GM12873 (cell line): ENCODE measurements at regions not wholly inside any gene's neighbourhood (a gene's known extent, or its start where the extent isn't known, plus 50 kb on each side); places are given as distances from the start of the nearest gene placed in this dataset.

Experiments
- CTCF ChIP-seq: IDR thresholded peaks from 2 replicates; pipeline ENCODE4 v1.5.1; 2012; ENCODE audit warnings: low read depth, mild to moderate bottlenecking, moderate library complexity, low read length, control low read depth; ENCODE audit not compliant: insufficient read depth; ENCODE audit errors: missing control alignments

GRCh38 chr11:129543515-129544290, 168.1 kb downstream of the BARX2 start:
- TF ChIP-seq CTCF: no peak

- no peak for TF ChIP-seq CTCF
These were observed 169.0 kb downstream of the BARX2 start for GRCh38 chr11:129544691-129545090.

GRCh38 chr11:129546266-129546665, 170.6 kb downstream of the BARX2 start:
- no peak for TF ChIP-seq CTCF

GRCh38 chr11:129557421-129557820, 181.8 kb downstream of the BARX2 start:
- TF ChIP-seq CTCF: no peak

- no peak for TF ChIP-seq CTCF
These were observed 193.4 kb downstream of the BARX2 start for GRCh38 chr11:129569007-129569406.

- no peak for TF ChIP-seq CTCF
These were observed 197.5 kb downstream of the BARX2 start for GRCh38 chr11:129573161-129573560.

- no peak for TF ChIP-seq CTCF
These were observed 198.8 kb downstream of the BARX2 start for GRCh38 chr11:129574431-129574830.
